TTC549 (cell line): ENCODE measurements at regions not wholly inside any gene's neighbourhood (a gene's known extent, or its start where the extent isn't known, plus 50 kb on each side); places are given as distances from the start of the nearest gene placed in this dataset.
A peak's percentile ranks its signal among the peaks of the same experiment; 100 is the strongest.

Experiments used
- FAIRE-seq: peaks from 2 replicates; lab custom pipeline; 2012; peaks lifted over from hg19 to GRCh38; lab: Jason Lieb, UNC

DNA sequence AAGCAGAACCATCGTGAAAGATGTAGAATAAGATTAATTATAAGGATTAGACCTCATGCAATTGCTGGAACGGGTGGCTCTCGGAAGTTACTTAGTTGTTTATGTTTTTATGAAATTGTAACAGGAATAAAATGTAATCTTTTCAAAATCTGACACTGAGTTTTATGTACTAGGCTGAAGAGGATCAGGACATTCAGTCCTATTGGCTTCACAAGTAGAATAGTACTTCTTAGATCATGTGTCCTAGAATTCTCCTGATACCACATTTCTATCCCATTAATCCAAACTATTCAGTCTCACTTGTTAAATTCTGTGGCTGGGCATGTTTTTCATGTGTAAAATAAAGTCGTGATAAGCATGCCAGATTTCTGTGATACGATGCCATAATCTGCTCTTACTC, 423.5 kb upstream of the OR4E1 start:
- FAIRE-seq = no peak

DNA sequence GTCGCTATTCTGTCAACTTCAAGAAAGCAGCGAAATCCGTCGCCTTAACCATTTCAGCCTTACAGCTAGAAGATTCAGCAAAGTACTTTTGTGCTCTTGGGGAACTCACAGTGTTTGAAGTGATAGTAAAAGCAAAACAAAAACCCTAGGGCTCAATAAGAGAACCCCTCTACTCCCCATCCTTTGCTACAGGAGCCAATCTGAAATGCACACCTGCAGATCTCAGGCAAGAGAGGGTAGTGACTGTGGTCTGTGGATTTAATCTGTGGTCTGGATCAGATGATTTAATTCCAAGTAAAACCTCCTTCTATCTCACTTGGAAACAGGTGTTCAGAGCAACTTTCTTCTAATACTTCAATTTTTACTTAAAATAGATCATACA, 422.9 kb upstream of the OR4E1 start:
- FAIRE-seq = no peak

DNA sequence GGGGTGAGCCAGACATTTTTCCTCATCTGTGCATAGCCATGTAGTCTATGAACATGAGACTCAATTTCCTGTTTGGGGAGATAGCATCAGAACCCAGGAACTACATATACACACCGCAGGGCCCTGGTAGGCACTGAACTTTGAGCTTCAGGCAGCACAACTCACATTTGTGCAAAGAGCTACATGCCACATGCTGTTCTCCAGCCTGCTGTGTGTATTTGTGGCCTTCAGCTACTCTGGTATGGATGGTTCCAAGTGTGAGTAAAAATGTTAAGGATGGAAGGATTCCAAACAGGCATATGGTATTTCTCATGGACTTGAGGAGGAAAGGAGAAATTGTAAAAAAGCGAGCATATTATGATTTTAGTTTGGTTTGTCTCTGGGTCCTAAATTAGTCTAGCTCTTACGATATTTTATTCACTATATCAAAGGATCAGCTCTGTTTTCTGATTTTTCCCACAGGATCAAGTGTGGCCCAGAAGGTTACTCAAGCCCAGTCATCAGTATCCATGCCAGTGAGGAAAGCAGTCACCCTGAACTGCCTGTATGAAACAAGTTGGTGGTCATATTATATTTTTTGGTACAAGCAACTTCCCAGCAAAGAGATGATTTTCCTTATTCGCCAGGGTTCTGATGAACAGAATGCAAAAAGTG, 422.4 kb upstream of the OR4E1 start:
- FAIRE-seq = no peak

DNA sequence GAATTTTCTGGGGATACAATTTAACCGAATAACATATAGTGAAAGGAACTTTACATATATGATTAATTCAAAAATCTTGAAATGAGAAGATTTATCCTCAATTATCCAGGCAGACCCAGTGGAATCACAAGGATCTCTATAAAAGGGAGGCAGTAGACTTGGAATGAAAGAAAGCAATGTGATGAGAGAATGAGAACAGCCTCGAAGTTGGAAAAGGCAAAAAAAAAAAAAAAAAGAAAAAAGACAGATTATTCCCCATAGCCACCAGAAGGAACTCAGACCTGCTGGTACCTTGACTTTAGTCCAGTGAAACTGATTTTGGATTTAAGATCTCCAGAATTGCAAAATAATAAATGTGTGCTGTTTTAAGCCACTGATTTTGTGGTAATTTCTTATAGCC, 416.3 kb upstream of the OR4E1 start:
- FAIRE-seq = no peak

DNA sequence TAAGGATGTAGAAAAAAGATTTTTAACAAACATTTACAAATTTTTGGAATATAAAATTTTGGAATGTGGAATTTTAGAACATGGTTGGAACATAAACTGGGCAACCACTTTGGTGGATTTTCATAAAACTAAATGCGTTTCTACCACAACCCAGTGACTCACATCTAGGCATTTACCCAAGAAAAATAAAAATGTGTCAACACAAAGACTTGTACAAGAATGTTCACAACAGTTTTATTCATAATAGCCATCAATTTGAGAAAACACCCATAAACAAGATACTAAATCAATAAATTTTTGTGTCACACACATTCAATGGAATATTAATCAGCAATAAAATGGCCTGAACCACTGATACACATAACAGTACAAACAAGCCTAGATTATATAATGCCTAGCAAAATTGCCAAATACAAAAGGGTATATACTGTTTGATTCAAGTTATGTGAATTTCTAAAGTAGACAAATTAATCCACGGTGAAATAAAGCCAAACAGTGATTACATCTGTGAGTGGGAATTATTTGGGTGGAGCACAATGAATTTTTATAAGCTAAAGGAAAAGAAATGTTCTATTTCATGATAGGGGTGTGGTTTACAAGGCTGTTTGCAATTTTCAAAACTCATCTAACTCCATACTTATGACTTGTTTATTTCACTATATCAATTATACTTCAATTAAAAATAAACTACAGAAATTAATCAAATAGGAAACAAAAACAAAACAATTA, 415.2 kb upstream of the OR4E1 start:
- no peak for FAIRE-seq

DNA sequence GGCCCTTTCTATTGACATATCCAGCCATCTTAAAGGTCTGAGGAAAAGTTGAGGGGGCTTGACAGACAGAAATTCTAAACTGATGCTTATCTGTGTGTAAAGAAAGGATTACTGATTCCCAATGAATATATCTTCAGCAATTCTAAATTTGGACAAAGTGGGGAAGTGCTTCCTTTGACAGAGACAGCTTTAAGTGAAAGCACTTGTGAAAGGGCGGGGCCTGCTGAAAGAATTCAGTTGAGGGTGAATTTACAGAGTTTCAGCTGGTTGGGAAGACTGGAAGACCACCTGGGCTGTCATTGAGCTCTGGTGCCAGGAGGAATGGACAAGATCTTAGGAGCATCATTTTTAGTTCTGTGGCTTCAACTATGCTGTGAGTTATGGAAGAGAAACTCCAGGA, 412.5 kb upstream of the OR4E1 start:
- no peak for FAIRE-seq

DNA sequence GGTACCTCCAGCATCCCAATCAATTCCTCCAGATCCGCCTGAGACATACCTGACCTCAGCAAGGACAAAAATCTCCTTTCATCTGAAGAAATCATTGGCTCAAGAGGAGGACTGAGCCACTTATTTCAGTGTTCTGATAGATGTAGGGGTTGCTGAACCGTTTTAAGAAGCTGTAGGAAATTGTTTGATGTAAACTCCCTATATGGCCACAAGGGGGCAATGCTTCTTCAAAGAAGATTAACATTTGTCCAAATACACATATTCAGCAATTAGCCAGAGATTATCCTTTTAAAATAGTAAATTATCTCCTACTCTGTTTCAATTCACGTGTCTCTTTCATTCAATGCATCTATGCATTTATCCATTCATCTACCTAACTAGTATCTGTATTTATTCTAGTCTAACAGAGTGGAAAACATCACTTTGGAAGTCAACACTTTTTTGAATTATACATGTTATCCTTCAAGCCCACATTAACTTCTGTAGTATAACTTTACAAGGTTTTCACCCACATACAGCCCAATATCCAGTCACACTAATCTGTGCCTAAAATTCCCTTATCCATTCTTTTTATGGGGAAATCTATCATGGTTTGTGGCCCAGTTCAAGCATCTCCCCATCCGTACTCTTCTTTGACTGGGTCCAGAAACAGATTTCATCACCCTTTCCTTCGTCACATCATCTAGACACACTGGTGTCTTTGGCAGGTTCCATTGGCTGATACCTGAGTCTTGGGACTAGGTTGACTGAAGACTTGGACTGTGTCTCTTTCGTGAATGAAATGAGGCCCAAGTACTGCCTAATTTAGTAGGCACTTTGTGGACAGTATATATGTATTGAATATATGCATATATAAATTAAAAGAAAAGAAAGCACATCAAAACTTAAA, 411.0 kb upstream of the OR4E1 start:
- FAIRE-seq = peak; percentile 58

DNA sequence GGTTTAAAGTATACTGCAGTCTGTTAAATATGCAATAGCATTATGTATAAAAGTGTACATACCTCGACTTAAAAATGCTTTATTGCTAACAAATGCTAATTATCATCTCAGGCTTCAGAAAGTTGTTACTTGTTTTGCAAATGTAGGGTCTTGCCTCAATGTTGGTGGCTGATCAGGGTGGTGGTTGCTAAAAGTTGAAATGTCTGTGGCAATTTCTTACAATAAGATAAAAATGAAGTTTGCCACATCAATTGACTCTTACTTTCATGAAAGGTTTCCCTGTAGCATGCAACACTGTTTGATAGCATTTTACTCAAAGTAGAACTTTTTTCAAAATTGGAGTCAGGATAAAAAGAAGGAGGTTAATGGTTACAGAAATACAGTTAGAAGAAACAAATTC, 407.7 kb upstream of the OR4E1 start:
- no peak for FAIRE-seq

DNA sequence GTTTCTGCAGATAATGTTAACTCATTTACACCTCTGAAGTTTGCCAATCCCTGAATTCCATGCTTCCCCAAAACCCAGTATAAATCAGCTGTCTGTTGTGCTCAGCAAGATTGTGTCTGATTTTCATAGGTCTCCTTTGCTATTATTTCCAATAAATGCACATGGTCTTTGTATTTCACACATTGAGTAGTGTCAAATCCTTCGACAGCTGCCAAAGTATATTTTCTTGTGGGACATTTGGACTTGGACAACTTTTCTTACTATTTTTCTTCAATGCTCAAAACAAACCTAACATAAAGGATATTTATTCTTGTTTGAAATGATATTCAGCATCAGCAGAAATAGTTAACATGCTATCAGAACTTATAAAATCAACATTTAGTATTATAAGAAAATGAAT, 406.1 kb upstream of the OR4E1 start:
- no peak for FAIRE-seq

DNA sequence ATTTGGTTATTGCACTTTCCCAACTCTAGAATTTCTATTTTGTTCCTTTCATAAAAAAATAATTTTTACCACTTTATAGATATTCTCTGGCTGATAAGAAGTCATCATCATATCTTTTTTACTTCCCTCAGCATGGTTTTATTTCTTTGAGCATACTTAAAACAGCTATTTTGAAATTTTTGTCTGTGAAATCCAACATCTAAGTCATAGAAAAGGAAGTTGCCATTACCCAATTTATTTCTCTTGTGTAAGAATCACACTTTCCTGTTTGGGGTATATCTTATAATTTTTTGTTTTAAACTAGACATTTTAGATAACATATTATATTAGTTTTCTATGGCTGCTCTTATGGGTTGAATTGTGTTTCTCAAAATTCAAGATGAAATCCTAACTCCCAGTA, 400.2 kb upstream of the OR4E1 start:
- FAIRE-seq = no peak

DNA sequence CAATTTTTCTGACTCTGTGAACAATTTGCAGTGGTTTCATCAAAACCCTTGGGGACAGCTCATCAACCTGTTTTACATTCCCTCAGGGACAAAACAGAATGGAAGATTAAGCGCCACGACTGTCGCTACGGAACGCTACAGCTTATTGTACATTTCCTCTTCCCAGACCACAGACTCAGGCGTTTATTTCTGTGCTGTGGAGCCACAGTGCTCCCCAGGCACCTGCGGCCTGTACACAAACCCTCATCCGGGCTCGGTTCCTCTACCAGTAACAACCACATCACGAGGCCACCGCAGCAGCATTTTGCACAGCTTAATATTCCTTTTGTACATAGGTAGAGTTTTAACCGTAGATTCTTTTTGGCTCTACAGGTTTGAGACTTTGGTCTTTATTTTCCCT, 397.4 kb upstream of the OR4E1 start:
- FAIRE-seq = no peak

DNA sequence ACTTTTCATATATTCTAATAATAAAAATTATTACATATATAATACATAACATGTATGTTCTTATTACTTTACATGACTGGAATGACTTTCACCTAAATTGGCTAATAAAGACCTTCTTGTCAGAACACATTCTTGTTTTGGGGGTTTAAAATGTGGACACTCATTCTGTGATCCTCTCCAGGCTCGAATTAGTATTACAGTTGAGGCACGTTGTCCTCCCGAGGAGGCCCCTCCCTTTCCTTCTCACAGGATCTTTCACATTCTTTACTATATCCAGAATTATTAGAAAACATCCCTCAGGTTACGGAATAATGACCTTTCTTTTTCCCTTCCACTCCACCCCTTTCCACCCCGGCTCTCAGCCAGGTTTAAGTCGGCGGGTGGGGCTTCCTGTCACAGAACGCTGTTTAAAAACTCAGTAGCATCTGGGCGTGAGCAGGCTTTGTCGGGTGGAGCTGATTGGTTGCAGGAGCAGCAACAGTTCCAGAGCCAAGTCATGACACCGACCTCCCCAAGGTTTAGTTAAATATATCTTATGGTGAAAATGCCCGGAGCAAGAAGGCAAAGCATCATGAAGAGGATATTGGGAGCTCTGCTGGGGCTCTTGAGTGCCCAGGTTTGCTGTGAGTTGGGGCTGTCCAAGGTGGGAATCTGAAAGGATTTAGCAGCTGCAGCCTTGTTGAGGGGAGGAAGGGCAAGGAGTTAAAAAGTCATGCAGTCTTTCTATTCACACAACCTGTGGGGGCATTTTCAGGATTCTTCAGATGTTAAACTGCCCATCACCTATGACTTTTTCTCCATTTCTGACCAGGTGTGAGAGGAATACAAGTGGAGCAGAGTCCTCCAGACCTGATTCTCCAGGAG, 396.7 kb upstream of the OR4E1 start:
- no peak for FAIRE-seq

DNA sequence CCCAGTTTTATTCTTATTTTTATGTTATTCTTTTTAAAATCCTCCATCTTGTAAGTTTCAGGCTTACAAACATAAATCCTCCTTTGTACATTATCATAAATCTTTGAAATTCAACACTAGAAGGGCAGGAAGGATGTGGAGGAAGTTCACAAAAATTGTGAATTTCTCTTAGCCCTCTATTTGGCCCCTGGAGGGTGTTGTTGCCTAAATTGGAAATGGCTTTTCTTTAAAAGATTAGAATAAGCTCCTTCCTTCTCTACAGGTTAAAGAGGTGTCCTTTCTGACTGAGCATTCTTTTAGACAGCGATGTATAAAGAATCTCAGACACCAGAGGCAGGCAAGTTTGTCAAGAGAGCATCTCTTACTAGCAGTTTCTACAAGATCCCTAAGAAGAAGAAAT, 391.7 kb upstream of the OR4E1 start:
- no peak for FAIRE-seq

DNA sequence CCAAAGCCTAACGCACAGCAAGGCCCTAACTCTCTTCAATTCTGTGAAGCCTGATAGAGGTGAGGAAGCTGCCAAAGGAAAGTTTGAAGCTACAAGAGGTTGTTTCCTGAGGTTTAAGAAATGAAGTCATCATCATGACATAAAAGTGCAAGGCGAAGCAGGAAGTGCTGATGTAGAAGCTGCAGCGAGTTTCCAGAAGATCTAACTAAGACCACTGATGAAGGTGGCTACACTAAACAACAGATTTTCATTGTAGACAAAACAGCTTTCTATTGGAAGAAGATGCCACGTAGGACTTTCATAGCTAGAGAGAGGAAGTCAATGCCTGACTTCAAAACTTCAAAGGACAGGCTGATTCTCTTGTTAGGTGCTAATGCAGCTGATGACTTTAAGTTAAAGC, 385.6 kb upstream of the OR4E1 start:
- no peak for FAIRE-seq

DNA sequence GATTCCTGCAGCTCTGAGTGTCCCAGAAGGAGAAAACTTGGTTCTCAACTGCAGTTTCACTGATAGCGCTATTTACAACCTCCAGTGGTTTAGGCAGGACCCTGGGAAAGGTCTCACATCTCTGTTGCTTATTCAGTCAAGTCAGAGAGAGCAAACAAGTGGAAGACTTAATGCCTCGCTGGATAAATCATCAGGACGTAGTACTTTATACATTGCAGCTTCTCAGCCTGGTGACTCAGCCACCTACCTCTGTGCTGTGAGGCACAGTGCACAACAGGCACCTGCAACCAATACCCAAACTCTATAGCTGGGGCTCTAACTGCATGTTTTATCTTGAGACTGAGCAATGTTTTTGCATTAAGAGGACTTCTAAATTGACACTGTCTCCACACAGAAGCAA, 379.2 kb upstream of the OR4E1 start:
- no peak for FAIRE-seq

DNA sequence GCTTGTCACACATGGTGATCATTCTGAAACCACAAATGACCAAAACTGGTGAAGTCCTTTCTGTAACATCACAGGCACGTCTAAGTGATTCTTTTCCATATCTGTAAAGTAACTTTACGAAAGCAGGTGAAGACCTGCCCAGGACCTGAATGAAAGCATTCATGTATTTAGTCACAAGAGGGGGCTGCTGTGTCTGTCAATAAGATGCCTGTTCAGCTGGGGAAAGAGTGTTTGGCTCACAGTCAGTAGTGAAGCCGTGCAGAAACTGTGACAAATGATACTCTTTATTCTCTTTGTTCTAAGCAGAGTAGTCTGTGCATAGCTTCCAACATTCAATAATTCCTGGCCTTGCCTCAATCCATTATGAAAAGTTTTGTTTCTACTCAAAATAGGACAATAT, 373.5 kb upstream of the OR4E1 start:
- FAIRE-seq = no peak

DNA sequence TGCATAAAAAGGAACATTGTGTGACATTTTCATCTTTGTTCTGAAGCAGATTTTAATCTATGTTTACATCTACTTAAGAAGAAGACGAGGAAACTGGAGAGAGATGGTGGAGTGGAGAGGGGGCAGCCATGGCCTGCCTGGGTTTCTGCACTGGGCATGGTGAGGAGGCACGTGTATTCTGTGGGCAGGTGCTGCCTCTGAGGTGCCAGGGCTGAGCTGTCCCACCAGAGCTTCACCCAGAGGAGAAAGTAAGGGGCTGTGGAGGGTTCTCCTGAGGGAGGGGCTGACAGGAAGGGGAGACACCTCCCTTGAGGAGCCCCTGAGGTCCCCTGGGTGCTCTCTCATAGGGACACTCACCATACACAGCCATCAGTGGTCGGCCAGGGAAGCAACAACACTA, 372.4 kb upstream of the OR4E1 start:
- FAIRE-seq = no peak

DNA sequence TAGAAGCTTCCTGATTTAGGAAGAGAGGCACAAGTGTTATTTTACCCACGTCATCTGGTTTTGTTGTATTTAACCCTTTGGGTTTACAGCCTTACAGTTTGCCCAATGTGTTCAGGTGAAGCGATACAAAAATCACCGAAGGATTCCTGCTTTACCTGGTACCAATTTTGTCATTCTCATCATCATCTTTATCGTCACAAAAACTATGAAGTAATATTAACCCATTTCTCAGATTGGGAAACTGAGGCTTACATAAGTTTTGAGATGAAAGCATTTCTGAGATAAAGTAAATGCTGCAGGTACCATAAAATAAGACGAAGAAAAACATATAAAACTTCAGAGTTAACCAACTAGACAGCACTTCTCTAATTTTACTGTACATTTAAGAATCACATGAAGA, 370.6 kb upstream of the OR4E1 start:
- no peak for FAIRE-seq

DNA sequence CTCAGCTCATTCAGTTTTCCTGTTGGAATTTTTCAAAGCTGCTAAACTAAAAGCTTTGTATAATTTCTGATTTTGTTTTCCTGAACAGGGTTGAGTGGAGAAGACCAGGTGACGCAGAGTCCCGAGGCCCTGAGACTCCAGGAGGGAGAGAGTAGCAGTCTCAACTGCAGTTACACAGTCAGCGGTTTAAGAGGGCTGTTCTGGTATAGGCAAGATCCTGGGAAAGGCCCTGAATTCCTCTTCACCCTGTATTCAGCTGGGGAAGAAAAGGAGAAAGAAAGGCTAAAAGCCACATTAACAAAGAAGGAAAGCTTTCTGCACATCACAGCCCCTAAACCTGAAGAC, 367.1 kb upstream of the OR4E1 start:
- no peak for FAIRE-seq

DNA sequence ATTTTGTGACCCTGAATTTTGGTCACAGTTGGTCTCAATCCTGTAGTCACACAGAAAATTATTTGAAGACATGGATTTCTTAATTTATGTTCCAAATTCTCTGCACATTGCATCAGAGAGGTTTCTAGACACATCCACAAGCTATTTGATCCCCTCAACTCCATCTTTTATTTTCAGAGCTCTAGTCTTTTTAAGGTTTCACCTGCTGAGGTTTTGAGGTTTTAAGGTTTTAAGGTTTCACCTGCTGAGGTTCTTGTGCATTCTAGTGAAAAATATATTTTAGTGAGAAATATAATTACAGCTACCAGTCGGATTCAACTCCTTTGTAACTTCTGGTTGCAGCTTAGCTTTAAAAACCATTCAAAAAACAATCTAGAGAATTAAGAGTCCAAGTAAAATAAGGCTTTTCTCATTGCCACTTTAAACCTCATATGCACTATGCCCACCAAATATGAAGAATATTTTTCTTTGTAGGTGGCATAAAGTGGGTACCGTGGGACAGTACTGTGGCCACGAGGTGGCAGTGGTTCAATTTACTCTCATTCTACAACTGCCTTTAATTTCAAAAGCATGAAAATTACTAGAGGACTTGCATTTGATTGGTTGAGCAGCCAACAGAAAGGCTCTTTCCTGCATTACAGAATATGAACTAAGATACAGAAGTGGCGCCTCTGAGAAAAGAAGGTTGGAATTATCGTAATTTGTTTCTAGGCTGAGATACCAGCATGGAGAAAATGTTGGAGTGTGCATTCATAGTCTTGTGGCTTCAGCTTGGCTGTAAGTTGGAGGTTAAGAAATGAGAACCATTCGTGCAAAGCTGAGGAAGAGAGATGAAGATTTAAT, 366.5 kb upstream of the OR4E1 start:
- no peak for FAIRE-seq

DNA sequence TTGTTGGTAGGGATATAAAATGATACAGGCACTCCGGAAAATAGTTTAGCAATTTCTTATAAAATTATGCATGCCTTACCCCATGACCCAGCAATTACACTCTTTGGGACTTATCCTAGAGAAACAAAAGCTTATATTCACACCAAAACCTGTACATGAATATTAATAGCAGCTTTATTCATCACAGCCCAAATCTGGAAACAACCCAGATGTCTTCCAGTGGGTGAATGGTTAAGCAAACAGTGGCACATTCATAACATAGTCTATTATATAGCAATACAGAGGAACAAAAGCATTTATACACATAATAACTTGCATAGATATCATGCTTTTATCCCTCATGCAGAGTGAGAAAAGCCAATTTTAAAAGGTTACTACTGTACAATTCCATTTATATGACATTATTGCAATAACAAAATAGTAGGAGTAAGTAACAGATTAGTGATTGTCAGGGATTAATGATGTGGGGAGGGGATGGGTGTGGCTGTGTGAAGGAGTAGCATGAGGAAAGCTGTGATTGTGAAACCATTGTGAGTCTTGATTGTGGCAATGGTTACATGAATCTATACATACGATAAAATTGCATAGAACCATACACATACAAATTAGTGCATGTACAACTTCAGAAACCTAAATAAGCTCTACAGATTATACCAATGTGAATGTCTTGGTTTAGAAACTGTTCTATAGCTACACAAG, 363.1 kb upstream of the OR4E1 start:
- no peak for FAIRE-seq
